Activated CD4-positive, alpha-beta T cell treated with anti-CD3 and anti-CD28 coated beads, Interleukin-2, Interleukin-6, amounts not matched to agents 100 ng/mL and 50 ng/mL, durations not matched to agents 16 hours and 8 hours (primary cell): ENCODE measurements at regions not wholly inside any gene's neighbourhood (a gene's known extent, or its start where the extent isn't known, plus 50 kb on each side); places are given as distances from the start of the nearest gene placed in this dataset.
A peak's percentile ranks its signal among the peaks of the same experiment; 100 is the strongest.

Source experiments
- DNase-seq: peaks from one replicate; pipeline ENCODE4 v3.0.0-alpha.2; 2020

- no peak for DNase-seq
Observed at GRCh38 chr9:75695921-75696320, 194.6 kb upstream of the PCSK5 start.

- no peak for DNase-seq
Observed at GRCh38 chr9:75699017-75699416, 191.5 kb upstream of the PCSK5 start.

GRCh38 chr9:75699625-75700251, 190.7 kb upstream of the PCSK5 start:
- no peak for DNase-seq

- no peak for DNase-seq
Observed at GRCh38 chr9:75700252-75700640, 190.2 kb upstream of the PCSK5 start.

- no peak for DNase-seq
Observed at GRCh38 chr9:75707191-75707590, 183.3 kb upstream of the PCSK5 start.

GRCh38 chr9:75709698-75710097, 180.8 kb upstream of the PCSK5 start:
- DNase-seq, result no peak

GRCh38 chr9:75712700-75713099, 177.8 kb upstream of the PCSK5 start:
- no peak for DNase-seq

GRCh38 chr9:75713335-75713734, 177.1 kb upstream of the PCSK5 start:
- no peak for DNase-seq

- no peak for DNase-seq
Observed at GRCh38 chr9:75715360-75715759, 175.1 kb upstream of the PCSK5 start.

- no peak for DNase-seq
Observed at GRCh38 chr9:75718677-75719076, 171.8 kb upstream of the PCSK5 start.

GRCh38 chr9:75728391-75728790, 162.1 kb upstream of the PCSK5 start:
- DNase-seq, result no peak

GRCh38 chr9:75734802-75735201, 155.7 kb upstream of the PCSK5 start:
- no peak for DNase-seq

- DNase-seq, result no peak
Observed at GRCh38 chr9:75739884-75740611, 150.4 kb upstream of the PCSK5 start.

GRCh38 chr9:75743855-75744254, 146.6 kb upstream of the PCSK5 start:
- DNase-seq, result no peak

- DNase-seq, result no peak
Observed at GRCh38 chr9:75754080-75754479, 136.4 kb upstream of the PCSK5 start.

GRCh38 chr9:75775166-75775565, 115.3 kb upstream of the PCSK5 start:
- no peak for DNase-seq

- DNase-seq, result no peak
Observed at GRCh38 chr9:75775966-75776691, 114.3 kb upstream of the PCSK5 start.

- DNase-seq, result no peak
Observed at GRCh38 chr9:75780185-75780584, 110.3 kb upstream of the PCSK5 start.

- peak; percentile 2 for DNase-seq
Observed at GRCh38 chr9:75788006-75788634, 102.4 kb upstream of the PCSK5 start.

- no peak for DNase-seq
Observed at GRCh38 chr9:75797085-75797580, 93.3 kb upstream of the PCSK5 start.

- no peak for DNase-seq
Observed at GRCh38 chr9:75798505-75798904, 92.0 kb upstream of the PCSK5 start.

- no peak for DNase-seq
Observed at GRCh38 chr9:75803130-75803529, 87.3 kb upstream of the PCSK5 start.

- no peak for DNase-seq
Observed at GRCh38 chr9:75810063-75810462, 80.4 kb upstream of the PCSK5 start.

GRCh38 chr9:75811692-75812091, 78.8 kb upstream of the PCSK5 start:
- no peak for DNase-seq
